ENCODE measurements at regions not wholly inside any gene's neighbourhood (a gene's known extent, or its start where the extent isn't known, plus 50 kb on each side); places are given as distances from the start of the nearest gene placed in this dataset.

DNA sequence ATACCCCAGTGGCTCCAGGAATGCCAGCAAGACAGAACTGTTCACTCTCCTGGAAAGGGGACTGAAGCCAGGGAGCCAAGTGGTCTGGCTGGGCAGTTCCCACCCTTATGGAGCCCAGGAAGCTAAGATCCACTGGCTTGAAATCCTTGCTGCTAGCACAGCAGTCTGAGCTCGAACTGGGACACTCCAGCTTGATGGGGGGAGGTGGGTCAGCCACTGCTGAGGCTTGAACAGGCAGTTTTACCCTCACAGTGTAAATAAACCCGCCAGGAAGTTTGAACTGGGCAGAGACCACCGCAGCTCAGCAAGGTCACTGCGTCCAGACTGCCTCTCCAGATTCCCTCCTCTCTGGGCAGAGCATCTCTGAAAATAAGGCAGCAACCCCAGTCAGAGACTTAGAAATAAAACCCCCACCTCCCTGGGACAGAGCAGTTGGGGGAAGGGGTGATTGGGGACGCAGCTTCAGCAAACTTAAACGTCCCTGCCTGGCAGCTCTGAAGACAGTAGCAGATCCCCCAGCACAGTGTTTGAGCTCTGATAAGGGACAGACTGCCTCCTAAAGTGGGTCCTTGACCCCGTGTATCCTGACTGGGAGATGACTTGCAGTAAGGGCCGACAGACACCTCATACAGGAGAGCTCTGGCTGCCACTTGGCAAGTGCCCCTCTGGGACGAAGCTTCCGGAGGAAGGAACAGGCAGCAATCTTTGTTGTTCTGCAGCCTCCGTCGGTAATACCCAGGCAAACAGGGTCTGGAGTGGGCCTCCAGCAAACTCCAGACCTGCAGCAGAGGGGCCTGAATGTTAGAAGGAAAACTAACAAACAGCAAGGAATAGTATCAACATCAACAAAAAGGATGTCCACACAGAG is 568.4 kb downstream of the PLA2G4A start:
- H3K36me3 Mint-ChIP-seq (ENCODE audit: insufficient read depth) = peaks cover 2% of the 10 kb centered on the region
- peaks cover 20% of the 10 kb centered on the region for H3K4me1 Mint-ChIP-seq (ENCODE audit: low read depth)
- H3K4me3 Mint-ChIP-seq (ENCODE audit: low read depth) = peak overlapping the region; percentile 26
- TF ChIP-seq, protein P1, sequence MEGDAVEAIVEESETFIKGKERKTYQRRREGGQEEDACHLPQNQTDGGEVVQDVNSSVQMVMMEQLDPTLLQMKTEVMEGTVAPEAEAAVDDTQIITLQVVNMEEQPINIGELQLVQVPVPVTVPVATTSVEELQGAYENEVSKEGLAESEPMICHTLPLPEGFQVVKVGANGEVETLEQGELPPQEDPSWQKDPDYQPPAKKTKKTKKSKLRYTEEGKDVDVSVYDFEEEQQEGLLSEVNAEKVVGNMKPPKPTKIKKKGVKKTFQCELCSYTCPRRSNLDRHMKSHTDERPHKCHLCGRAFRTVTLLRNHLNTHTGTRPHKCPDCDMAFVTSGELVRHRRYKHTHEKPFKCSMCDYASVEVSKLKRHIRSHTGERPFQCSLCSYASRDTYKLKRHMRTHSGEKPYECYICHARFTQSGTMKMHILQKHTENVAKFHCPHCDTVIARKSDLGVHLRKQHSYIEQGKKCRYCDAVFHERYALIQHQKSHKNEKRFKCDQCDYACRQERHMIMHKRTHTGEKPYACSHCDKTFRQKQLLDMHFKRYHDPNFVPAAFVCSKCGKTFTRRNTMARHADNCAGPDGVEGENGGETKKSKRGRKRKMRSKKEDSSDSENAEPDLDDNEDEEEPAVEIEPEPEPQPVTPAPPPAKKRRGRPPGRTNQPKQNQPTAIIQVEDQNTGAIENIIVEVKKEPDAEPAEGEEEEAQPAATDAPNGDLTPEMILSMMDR (IDR thresholded peaks at IDR 0.05; ENCODE audit: unreplicated experiment) = no peak
- H3K27ac Mint-ChIP-seq = no peak overlapping the region
- no peak for DNase-seq (ENCODE audit: low spot score, unreplicated experiment)
- no peaks in the 10 kb centered on the region for H3K27me3 Mint-ChIP-seq
- H3K9me3 Mint-ChIP-seq (ENCODE audit: low read depth) = peaks cover 6% of the 10 kb centered on the region

DNA sequence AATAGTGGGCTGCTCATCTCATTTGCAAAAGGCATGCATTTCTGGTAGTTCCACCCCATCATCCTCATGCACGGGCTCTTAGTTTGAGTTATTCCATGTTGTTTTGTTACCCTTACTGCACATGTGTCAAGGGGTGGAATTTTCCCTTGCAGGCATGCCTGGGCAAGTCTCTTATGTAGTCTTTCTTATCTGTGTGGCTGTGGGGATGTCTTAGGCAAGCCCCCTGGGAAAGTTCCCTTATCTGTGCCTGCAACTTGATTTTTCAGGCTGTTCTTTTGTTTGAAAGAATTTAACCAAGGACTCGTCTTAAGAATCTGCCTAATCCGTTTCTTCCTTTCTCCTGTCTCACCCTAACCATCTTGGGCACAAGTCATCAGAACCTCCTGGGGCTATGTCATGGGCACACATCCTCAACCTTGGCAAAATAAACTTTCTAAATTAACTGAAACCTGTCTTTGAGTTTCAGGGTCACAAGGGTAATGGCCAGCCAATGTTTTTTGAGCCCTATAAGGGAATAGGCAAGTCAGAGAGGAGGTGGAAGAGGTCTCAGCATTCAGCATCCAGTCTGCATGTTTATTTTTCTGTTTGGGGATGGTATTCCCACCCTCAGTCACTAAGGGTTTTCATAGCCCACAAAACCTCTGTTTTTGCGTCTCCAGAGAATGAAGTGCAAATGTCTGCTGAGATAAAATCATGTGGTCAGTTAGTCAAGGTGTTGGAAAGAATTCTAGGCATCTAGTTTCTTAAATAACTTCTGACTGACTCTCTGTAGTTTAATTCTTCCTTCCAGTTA is 579.7 kb downstream of the PLA2G4A start:
- no peak for DNase-seq (ENCODE audit: low spot score, unreplicated experiment)
- TF ChIP-seq, protein P1 (IDR thresholded peaks at IDR 0.05; ENCODE audit: unreplicated experiment) = no peak
- peaks cover 20% of the 10 kb centered on the region for H3K4me1 Mint-ChIP-seq (ENCODE audit: low read depth)
- no peaks in the 10 kb centered on the region for H3K36me3 Mint-ChIP-seq (ENCODE audit: insufficient read depth)
- no peaks in the 10 kb centered on the region for H3K27me3 Mint-ChIP-seq
- H3K27ac Mint-ChIP-seq = peak overlapping the region; percentile 37
- peaks cover 12% of the 10 kb centered on the region for H3K9me3 Mint-ChIP-seq (ENCODE audit: low read depth)
- H3K4me3 Mint-ChIP-seq (ENCODE audit: low read depth) = no peak overlapping the region

DNA sequence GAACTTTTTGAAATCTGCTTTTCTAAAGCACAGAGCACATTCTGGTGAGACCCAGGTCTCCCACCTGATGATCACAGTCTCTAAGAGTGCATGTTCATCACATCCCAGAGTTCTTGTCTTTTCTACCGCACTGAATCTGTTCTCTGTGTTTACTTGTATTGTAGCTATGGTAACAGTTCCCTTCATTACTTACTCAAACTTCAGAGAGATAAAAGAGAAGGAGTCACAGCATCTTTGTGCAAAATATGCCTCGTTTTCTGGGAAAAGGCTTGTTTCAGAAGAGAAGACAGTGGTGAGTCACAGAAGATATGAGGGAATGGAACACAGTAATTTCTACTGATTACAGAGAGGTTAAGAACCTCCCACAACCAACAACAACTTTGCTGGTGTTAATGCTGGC is 580.6 kb downstream of the PLA2G4A start:
- H3K27me3 Mint-ChIP-seq = no peaks in the 10 kb centered on the region
- H3K9me3 Mint-ChIP-seq (ENCODE audit: low read depth) = peaks cover 12% of the 10 kb centered on the region
- no peak overlapping the region for H3K27ac Mint-ChIP-seq
- no peak overlapping the region for H3K4me3 Mint-ChIP-seq (ENCODE audit: low read depth)
- DNase-seq (ENCODE audit: low spot score, unreplicated experiment) = no peak
- TF ChIP-seq, protein P1 (IDR thresholded peaks at IDR 0.05; ENCODE audit: unreplicated experiment) = no peak
- H3K36me3 Mint-ChIP-seq (ENCODE audit: insufficient read depth) = no peaks in the 10 kb centered on the region
- peaks cover 23% of the 10 kb centered on the region for H3K4me1 Mint-ChIP-seq (ENCODE audit: low read depth)

DNA sequence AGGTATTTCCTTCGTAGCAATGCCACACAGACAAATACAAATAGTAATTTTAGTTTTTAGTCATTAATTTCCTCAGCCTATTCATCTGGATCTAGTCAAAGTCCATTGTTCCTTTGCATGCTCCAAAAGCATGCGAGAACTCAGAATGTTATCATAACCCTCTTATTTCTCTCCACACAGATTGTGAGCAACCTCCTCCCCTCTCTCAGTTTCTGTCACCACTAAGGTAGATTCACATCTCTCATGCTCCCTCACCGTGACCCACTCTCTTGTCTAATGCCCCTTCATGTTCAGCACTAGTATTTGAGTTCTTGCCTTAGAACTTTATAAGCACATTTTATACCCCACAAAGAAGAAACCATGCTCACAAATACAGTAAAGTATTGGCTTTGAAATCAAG is 582.4 kb downstream of the PLA2G4A start:
- no peak for DNase-seq (ENCODE audit: low spot score, unreplicated experiment)
- H3K4me3 Mint-ChIP-seq (ENCODE audit: low read depth) = no peak overlapping the region
- no peaks in the 10 kb centered on the region for H3K36me3 Mint-ChIP-seq (ENCODE audit: insufficient read depth)
- H3K27ac Mint-ChIP-seq = no peak overlapping the region
- H3K9me3 Mint-ChIP-seq (ENCODE audit: low read depth) = peaks cover 12% of the 10 kb centered on the region
- no peaks in the 10 kb centered on the region for H3K27me3 Mint-ChIP-seq
- peaks cover 29% of the 10 kb centered on the region for H3K4me1 Mint-ChIP-seq (ENCODE audit: low read depth)
- TF ChIP-seq, protein P1 (IDR thresholded peaks at IDR 0.05; ENCODE audit: unreplicated experiment) = no peak

DNA sequence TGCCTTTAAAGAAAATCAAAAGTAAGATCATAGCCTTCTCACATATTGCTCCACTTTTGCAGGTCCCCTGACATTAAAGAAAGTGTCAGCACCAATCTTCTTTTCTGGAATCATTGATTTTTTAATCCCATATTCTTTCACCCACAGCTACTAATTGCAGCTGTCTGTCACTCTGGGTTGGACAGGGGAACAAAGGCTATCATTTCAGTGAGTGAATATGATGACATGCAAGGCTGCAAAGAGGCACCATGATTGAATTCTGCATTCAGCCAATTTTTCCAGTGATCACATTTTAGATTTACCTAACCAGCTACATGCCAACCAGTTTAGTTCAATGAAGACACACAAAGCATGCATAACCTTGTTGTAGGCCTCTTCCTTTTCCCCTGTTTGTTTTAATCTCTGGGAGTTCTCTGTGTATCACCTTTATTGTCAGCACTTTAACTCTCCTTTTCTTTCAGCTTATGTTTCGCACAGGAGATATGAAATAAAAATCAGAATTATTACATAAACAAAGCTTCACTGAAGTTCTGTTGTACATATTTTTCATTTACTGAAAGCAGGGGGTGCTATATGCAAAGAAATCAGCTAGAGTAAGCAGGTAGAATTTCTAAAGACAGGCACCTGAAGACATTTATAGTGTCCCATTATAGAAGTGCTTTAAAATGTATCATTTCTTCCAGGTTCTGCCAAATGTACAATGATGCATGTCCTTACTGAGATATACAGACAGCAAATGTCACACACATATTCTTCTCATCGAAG is 584.8 kb downstream of the PLA2G4A start:
- no peaks in the 10 kb centered on the region for H3K27me3 Mint-ChIP-seq
- H3K27ac Mint-ChIP-seq = no peak overlapping the region
- peaks cover 19% of the 10 kb centered on the region for H3K4me1 Mint-ChIP-seq (ENCODE audit: low read depth)
- no peak overlapping the region for H3K4me3 Mint-ChIP-seq (ENCODE audit: low read depth)
- H3K9me3 Mint-ChIP-seq (ENCODE audit: low read depth) = peaks cover 11% of the 10 kb centered on the region
- TF ChIP-seq, protein P1 (IDR thresholded peaks at IDR 0.05; ENCODE audit: unreplicated experiment) = peak; percentile 64
- no peaks in the 10 kb centered on the region for H3K36me3 Mint-ChIP-seq (ENCODE audit: insufficient read depth)
- DNase-seq (ENCODE audit: low spot score, unreplicated experiment) = no peak

All from progenitor cell of endocrine pancreas (in vitro differentiated cells).